ENCODE measurements at regions not wholly inside any gene's neighbourhood (a gene's known extent, or its start where the extent isn't known, plus 50 kb on each side); places are given as distances from the start of the nearest gene placed in this dataset.

- no TSS peak for BruUV-seq (replicated peaks)
- FAIRE-seq (no peak), DNase-seq (ENCODE audit: extremely low read depth in 1 of 4, low spot score in 3 of 4) (no peak), ATAC-seq (no peak)
- Histone ChIP-seq H3K27me3 (ENCODE audit: control insufficient read depth in 2 of 2, insufficient read depth in 2 of 2, low read length in 2 of 2) (no peaks in the 10 kb centered on the region), H3K9ac (ENCODE audit: insufficient read depth in 1 of 2, low read depth in 2 of 2, low read length in 2 of 2) (no peak overlapping the region), H2AFZ (ENCODE audit: low read depth, low read length) (no peak overlapping the region), H4K20me1 (replicated peaks; ENCODE audit: control insufficient read depth, insufficient read depth, low read length) (no peaks in the 10 kb centered on the region), H3K36me3 (ENCODE audit: control insufficient read depth, insufficient read depth, low read length) (no peaks in the 10 kb centered on the region), H3K9me1 (ENCODE audit: control insufficient read depth, insufficient read depth, low read length) (no peaks in the 10 kb centered on the region), H3K9me3 (replicated peaks; ENCODE audit: control insufficient read depth, insufficient read depth, low read depth, low read length) (no peaks in the 10 kb centered on the region), H3K79me2 (ENCODE audit: control insufficient read depth, insufficient read depth, low read length) (no peaks in the 10 kb centered on the region), H3K4me1 (replicated peaks in 1 of 2; ENCODE audit: control insufficient read depth in 2 of 2, insufficient read depth in 2 of 2, low read length in 2 of 2) (no peaks in the 10 kb centered on the region), H3K4me3 (no peak overlapping the region), H3K4me2 (ENCODE audit: insufficient read depth, low read length) (no peak overlapping the region), H3K27ac (ENCODE audit: extremely low read depth, low read depth, low read length) (no peak overlapping the region)
- intact Hi-C loops (cut with micrococcal nuclease): no loop called here
- in situ Hi-C loops (cut with MboI): no loop called here
- CTCF ChIA-PET (ENCODE audit: low intra/inter-chr PET ratio): no interaction called here
- under 1% methylated on average over 5 of the region's 5 CpGs for WGBS (ENCODE audit: insufficient coverage, low coverage, missing lambda C conversion rate)
- POLR2A ChIA-PET: no interaction called here
- TF ChIP-seq CBFA2T3 (IDR thresholded peaks at IDR 0.05) (no peak), ID3 (CRISPR knock-in tag; IDR thresholded peaks at IDR 0.05) (no peak), ID3 (tag; IDR thresholded peaks at IDR 0.05) (no peak), ZFP30 (CRISPR knock-in tag; IDR thresholded peaks at IDR 0.05; ENCODE audit: borderline replicate concordance) (no peak), SP2 (IDR thresholded peaks at IDR 0.05; ENCODE audit: extremely low read depth, low read depth, low read length, poor library complexity, severe bottlenecking) (no peak), MCM3 (IDR thresholded peaks at IDR 0.05) (no peak), RBM25 (IDR thresholded peaks at IDR 0.05; ENCODE audit: low read depth, low read length, severe bottlenecking) (no peak), CBFA2T2 (conservative IDR thresholded peaks at IDR 0.05) (no peak), HMG20A (CRISPR knock-in tag; conservative IDR thresholded peaks at IDR 0.05) (no peak), HDAC3 (IDR thresholded peaks at IDR 0.05; ENCODE audit: borderline replicate concordance, partially characterized antibody) (no peak), SRF (CRISPR knock-in tag; IDR thresholded peaks at IDR 0.05) (no peak), PHF8 (IDR thresholded peaks at IDR 0.05; ENCODE audit: borderline replicate concordance, low read length) (no peak), PTTG1 (tag; IDR thresholded peaks at IDR 0.05; ENCODE audit: low read depth) (no peak)
These were observed 272.0 kb upstream of the E2F7 start for GRCh38 chr12:77337362-77337761.
